ENCODE measurements at regions not wholly inside any gene's neighbourhood (a gene's known extent, or its start where the extent isn't known, plus 50 kb on each side); places are given as distances from the start of the nearest gene placed in this dataset.

DNA sequence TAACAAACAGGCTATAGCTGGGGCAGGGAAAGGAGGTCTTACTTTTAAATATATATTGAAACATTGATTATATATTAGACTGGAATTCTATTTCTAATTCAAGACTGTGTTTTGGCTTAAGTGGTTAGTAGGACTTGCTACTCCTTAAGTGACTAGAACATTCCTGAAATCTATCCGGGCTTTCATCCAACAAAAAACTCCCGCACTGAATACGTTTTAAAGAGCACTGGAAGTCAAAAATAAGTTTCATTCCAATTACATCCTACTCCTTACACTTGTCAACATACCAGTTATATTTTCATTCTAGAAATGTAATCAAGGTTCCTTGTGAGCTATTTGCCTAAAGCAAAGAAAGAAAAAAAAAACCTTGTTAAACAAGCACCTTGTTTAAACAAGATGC, 204.6 kb downstream of the SP3 start:
- Histone ChIP-seq H3K36me3 (no peaks in the 10 kb centered on the region), H3K27ac (no peak overlapping the region), H3K4me1 (no peaks in the 10 kb centered on the region), H3K4me3 (no peak overlapping the region), H3K27me3 (no peaks in the 10 kb centered on the region), H3K9me3 (no peaks in the 10 kb centered on the region)
- intact Hi-C loops (cut with DNase I; ENCODE audit: low total_unique reads) (no loop called here), in situ Hi-C loops (cut with MboI; ENCODE audit: low pct_ligation_motif_present in 1 of 4, low pct_unique_long_range_greater_than_20kb in 1 of 4, low sequenced_read_pairs in 3 of 4) (no loop called here)
- 54 to 70% methylated on average over 3 of the region's 3 CpGs for WGBS, 2 donors (ENCODE audit: low coverage in 1 of 2)
- TF ChIP-seq CTCF (IDR thresholded peaks at IDR 0.05), result no peak
- TF ChIP-seq POLR2A (IDR thresholded peaks at IDR 0.05), result no peak
- no peak for TF ChIP-seq EP300 (IDR thresholded peaks at IDR 0.05; ENCODE audit: low read depth)
- no peak for TF ChIP-seq POLR2AphosphoS5 (IDR thresholded peaks at IDR 0.05)
- DNase-seq, result no peak

GRCh38 chr2:173761603-173762119, 203.5 kb downstream of the SP3 start:
- in situ Hi-C loops (cut with MboI; ENCODE audit: low pct_ligation_motif_present in 1 of 4, low pct_unique_long_range_greater_than_20kb in 1 of 4, low sequenced_read_pairs in 3 of 4) (no loop called here), intact Hi-C loops (cut with DNase I; ENCODE audit: low total_unique reads) (no loop called here)
- TF ChIP-seq EP300 (IDR thresholded peaks at IDR 0.05; ENCODE audit: low read depth), result no peak
- no peaks in the 10 kb centered on the region for H3K36me3 ChIP-seq
- no peak overlapping the region for H3K27ac ChIP-seq
- no peaks in the 10 kb centered on the region for H3K9me3 ChIP-seq
- DNase-seq, result no peak
- 82 to 91% methylated on average over 6 to 8 of the region's 8 CpGs for WGBS, 2 donors (ENCODE audit: low coverage in 1 of 2)
- H3K4me1 ChIP-seq, result no peaks in the 10 kb centered on the region
- H3K27me3 ChIP-seq, result no peaks in the 10 kb centered on the region
- H3K4me3 ChIP-seq, result no peak overlapping the region

GRCh38 chr2:173762221-173762620, 203.0 kb downstream of the SP3 start:
- Histone ChIP-seq H3K27ac (no peak overlapping the region), H3K27me3 (no peaks in the 10 kb centered on the region), H3K4me1 (no peaks in the 10 kb centered on the region), H3K36me3 (no peaks in the 10 kb centered on the region), H3K9me3 (no peaks in the 10 kb centered on the region), H3K4me3 (no peak overlapping the region)
- in situ Hi-C loops (cut with MboI; ENCODE audit: low pct_ligation_motif_present in 1 of 4, low pct_unique_long_range_greater_than_20kb in 1 of 4, low sequenced_read_pairs in 3 of 4), result no loop called here
- no peak for DNase-seq
- WGBS, 2 donors (ENCODE audit: low coverage in 1 of 2), result 73 to 77% methylated on average over 2 of the region's 2 CpGs
- TF ChIP-seq POLR2A (IDR thresholded peaks at IDR 0.05), result no peak
- TF ChIP-seq POLR2AphosphoS5 (IDR thresholded peaks at IDR 0.05), result no peak
- no peak for TF ChIP-seq EP300 (IDR thresholded peaks at IDR 0.05; ENCODE audit: low read depth)
- TF ChIP-seq CTCF (IDR thresholded peaks at IDR 0.05), result no peak
- intact Hi-C loops (cut with DNase I; ENCODE audit: low total_unique reads), result no loop called here

DNA sequence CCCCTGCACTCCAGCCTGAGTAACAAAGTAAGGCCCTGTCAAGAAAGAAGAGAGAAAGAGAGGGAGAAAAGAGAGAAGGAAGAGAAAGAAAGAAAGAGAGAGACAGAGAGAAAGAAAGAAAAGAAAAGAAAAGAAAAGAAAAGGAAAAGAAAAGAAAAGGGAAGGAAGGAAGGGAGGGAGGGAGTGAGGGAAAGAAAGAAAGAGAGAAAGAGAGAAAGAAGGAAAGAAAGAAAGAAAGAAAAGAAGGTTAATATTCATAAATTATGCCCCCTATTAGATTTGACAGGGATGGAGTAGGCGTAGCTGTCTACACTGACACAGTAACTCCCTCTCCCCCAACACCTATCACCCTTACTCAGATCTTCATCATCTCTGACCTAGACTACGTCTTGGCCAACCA, 202.3 kb downstream of the SP3 start:
- 68 to 89% methylated on average over 2 of the region's 2 CpGs for WGBS, 2 donors (ENCODE audit: low coverage in 1 of 2)
- intact Hi-C loops (cut with DNase I; ENCODE audit: low total_unique reads), result no loop called here
- no peaks in the 10 kb centered on the region for H3K4me1 ChIP-seq

More for the DNA sequence above, 202.3 kb downstream of the SP3 start:
- no peak for DNase-seq
- no peak overlapping the region for H3K27ac ChIP-seq
- TF ChIP-seq CTCF (IDR thresholded peaks at IDR 0.05), result no peak
- no peak for TF ChIP-seq EP300 (IDR thresholded peaks at IDR 0.05; ENCODE audit: low read depth)
- no peaks in the 10 kb centered on the region for H3K36me3 ChIP-seq
- H3K9me3 ChIP-seq, result no peaks in the 10 kb centered on the region
- no peak overlapping the region for H3K4me3 ChIP-seq
- H3K27me3 ChIP-seq, result no peaks in the 10 kb centered on the region
- in situ Hi-C loops (cut with MboI; ENCODE audit: low pct_ligation_motif_present in 1 of 4, low pct_unique_long_range_greater_than_20kb in 1 of 4, low sequenced_read_pairs in 3 of 4), result no loop called here

Measured in transverse colon (tissue), 4 donors.